CD4-positive, CD25-positive, alpha-beta regulatory T cell (primary cell): ENCODE measurements at regions not wholly inside any gene's neighbourhood (a gene's known extent, or its start where the extent isn't known, plus 50 kb on each side); places are given as distances from the start of the nearest gene placed in this dataset.
A peak's percentile ranks its signal among the peaks of the same experiment; 100 is the strongest.

Experiments
- ATAC-seq, 2 donors: fragments of 150-1000 bp; cut with Tn5 transposase; one replicate each; pipeline ENCODE4 v1.10.0; 2021; ENCODE audit warnings: low read depth in 2 of 2, moderate number of reproducible peaks in 2 of 2, moderate library complexity in 1 of 2
- DNase-seq, 3 donors: peaks; one replicate each; pipeline versions ENCODE4 v3.0.0 to v3.0.0-alpha.2; 2012 to 2022; ENCODE audit warnings: mixed read lengths in 1 of 3
- H3K27ac ChIP-seq: one replicate; pipeline ENCODE4 v1.7.0; 2013; ENCODE audit warnings: mild to moderate bottlenecking, low read length; ENCODE audit not compliant: insufficient read depth, poor library complexity, severe bottlenecking
- H3K27me3 ChIP-seq: one replicate; pipeline ENCODE4 v1.7.0; 2013; ENCODE audit warnings: low read length; ENCODE audit not compliant: control insufficient read depth, insufficient read depth
- H3K36me3 ChIP-seq: one replicate; pipeline ENCODE4 v1.7.0; 2013; ENCODE audit warnings: mild to moderate bottlenecking, low read length, moderate library complexity; ENCODE audit not compliant: control insufficient read depth, insufficient read depth
- H3K4me1 ChIP-seq: 2 replicates; pipeline ENCODE4 v1.7.0; 2013; ENCODE audit warnings: mild to moderate bottlenecking, low read length; ENCODE audit not compliant: insufficient read depth, control insufficient read depth, poor library complexity, severe bottlenecking
- H3K4me3 ChIP-seq: one replicate; pipeline ENCODE4 v1.7.0; 2013; ENCODE audit warnings: low read depth, mild to moderate bottlenecking, low read length, moderate library complexity
- H3K9me3 ChIP-seq, 2 experiments: 1 replicate in 1 of 2; 2 replicates in 1 of 2; pipeline ENCODE4 v1.7.0; 2013; ENCODE audit warnings: low read length in 2 of 2, mild to moderate bottlenecking in 1 of 2, moderate library complexity in 1 of 2; ENCODE audit not compliant: control insufficient read depth in 2 of 2
- H3K27ac Mint-ChIP-seq, 3 donors: one replicate each; pipeline ENCODE4 v1.8.0; 2020 to 2022; ENCODE audit warnings: mild to moderate bottlenecking in 3 of 3, mixed read lengths in 3 of 3, moderate library complexity in 2 of 3
- H3K27me3 Mint-ChIP-seq: one replicate; pipeline ENCODE4 v1.8.0; 2022; ENCODE audit warnings: mild to moderate bottlenecking, mixed read lengths
- H3K36me3 Mint-ChIP-seq: one replicate; pipeline ENCODE4 v1.8.0; 2020; ENCODE audit warnings: mixed read lengths
- H3K4me1 Mint-ChIP-seq, 4 donors: one replicate each; pipeline ENCODE4 v1.8.0; 2020 to 2022; ENCODE audit warnings: mixed read lengths in 4 of 4, mild to moderate bottlenecking in 1 of 4
- H3K4me3 Mint-ChIP-seq, 4 donors: one replicate each; pipeline ENCODE4 v1.8.0; 2020 to 2022; ENCODE audit warnings: mild to moderate bottlenecking in 4 of 4, mixed read lengths in 4 of 4, moderate library complexity in 3 of 4
- H3K9me3 Mint-ChIP-seq, 7 donors: one replicate each; pipeline ENCODE4 v1.8.0; 2020 to 2022; ENCODE audit warnings: mixed read lengths in 7 of 7, mild to moderate bottlenecking in 3 of 7, moderate library complexity in 2 of 7

- H3K27ac ChIP-seq: no peak overlapping the region
- no peaks in the 10 kb centered on the region for H3K9me3 ChIP-seq
- no peaks in the 10 kb centered on the region for H3K4me1 ChIP-seq
- peaks cover 24% of the 10 kb centered on the region for H3K36me3 Mint-ChIP-seq
- H3K9me3 Mint-ChIP-seq: peaks cover 0 to 8% (median 0%) of the 10 kb centered on the region in 7 donors
- no peak overlapping the region for H3K4me3 Mint-ChIP-seq
- no peak for ATAC-seq
- H3K27me3 ChIP-seq: no peaks in the 10 kb centered on the region
- peaks cover 0 to 12% (median 4%) of the 10 kb centered on the region in 4 donors for H3K4me1 Mint-ChIP-seq
- DNase-seq: no peak
- peaks cover 2% of the 10 kb centered on the region for H3K36me3 ChIP-seq
- H3K4me3 ChIP-seq: no peak overlapping the region
- H3K27ac Mint-ChIP-seq: no peak overlapping the region
- H3K27me3 Mint-ChIP-seq: no peaks in the 10 kb centered on the region
Measured at GRCh38 chr21:28641731-28642130, 350.9 kb downstream of the LTN1 start.

- Histone ChIP-seq H3K27me3 (no peaks in the 10 kb centered on the region), H3K27ac (no peak overlapping the region), H3K36me3 (peaks cover 2% of the 10 kb centered on the region), H3K4me1 (no peaks in the 10 kb centered on the region), H3K9me3 (no peaks in the 10 kb centered on the region), H3K4me3 (no peak overlapping the region)
- peaks cover 24% of the 10 kb centered on the region for H3K36me3 Mint-ChIP-seq
- no peak overlapping the region for H3K4me3 Mint-ChIP-seq
- H3K27me3 Mint-ChIP-seq: no peaks in the 10 kb centered on the region
- peak overlapping the region in 1 of 3 donors; percentile 22 for H3K27ac Mint-ChIP-seq
- peaks cover 0 to 12% (median 6%) of the 10 kb centered on the region in 4 donors for H3K4me1 Mint-ChIP-seq
- ATAC-seq (no peak), DNase-seq (no peak)
- H3K9me3 Mint-ChIP-seq: peaks cover 0 to 8% (median 0%) of the 10 kb centered on the region in 7 donors
Measured at GRCh38 chr21:28640326-28640725, 352.4 kb downstream of the LTN1 start.

- Mint-ChIP-seq H3K27ac (peak overlapping the region in 1 of 3 donors; percentile 22), H3K4me1 (peaks cover 0 to 12% (median 6%) of the 10 kb centered on the region in 4 donors), H3K4me3 (no peak overlapping the region), H3K9me3 (peaks cover 0 to 8% (median 0%) of the 10 kb centered on the region in 7 donors), H3K36me3 (peaks cover 24% of the 10 kb centered on the region), H3K27me3 (no peaks in the 10 kb centered on the region)
- ATAC-seq (no peak), DNase-seq (no peak)
- H3K9me3 ChIP-seq: no peaks in the 10 kb centered on the region
- H3K4me3 ChIP-seq: no peak overlapping the region
- H3K27ac ChIP-seq: no peak overlapping the region
- H3K4me1 ChIP-seq: no peaks in the 10 kb centered on the region
- H3K36me3 ChIP-seq: peaks cover 2% of the 10 kb centered on the region
- H3K27me3 ChIP-seq: no peaks in the 10 kb centered on the region
Measured at GRCh38 chr21:28639737-28640136, 352.9 kb downstream of the LTN1 start.

- DNase-seq (peak in 1 of 3 donors; percentile 85), ATAC-seq (peak; percentile 58 to 71)
- H3K4me1 Mint-ChIP-seq: peaks cover 0 to 12% (median 10%) of the 10 kb centered on the region in 4 donors
- H3K4me3 Mint-ChIP-seq: no peak overlapping the region
- no peak overlapping the region for H3K27ac ChIP-seq
- H3K36me3 ChIP-seq: peaks cover 2% of the 10 kb centered on the region
- H3K27ac Mint-ChIP-seq: no peak overlapping the region
- H3K27me3 Mint-ChIP-seq: no peaks in the 10 kb centered on the region
- peaks cover 16% of the 10 kb centered on the region for H3K36me3 Mint-ChIP-seq
- H3K9me3 ChIP-seq: no peaks in the 10 kb centered on the region
- no peaks in the 10 kb centered on the region for H3K27me3 ChIP-seq
- H3K9me3 Mint-ChIP-seq: peaks cover 0 to 3% (median 0%) of the 10 kb centered on the region in 7 donors
- H3K4me3 ChIP-seq: no peak overlapping the region
- no peaks in the 10 kb centered on the region for H3K4me1 ChIP-seq
Measured at GRCh38 chr21:28636752-28637691, 355.7 kb downstream of the LTN1 start.

- Histone ChIP-seq H3K27me3 (no peaks in the 10 kb centered on the region), H3K4me3 (no peak overlapping the region), H3K4me1 (no peaks in the 10 kb centered on the region), H3K36me3 (peaks cover 2% of the 10 kb centered on the region), H3K27ac (no peak overlapping the region), H3K9me3 (no peaks in the 10 kb centered on the region)
- H3K27me3 Mint-ChIP-seq: no peaks in the 10 kb centered on the region
- H3K27ac Mint-ChIP-seq: no peak overlapping the region
- H3K4me1 Mint-ChIP-seq: peaks cover 2 to 14% (median 10%) of the 10 kb centered on the region in 4 donors
- H3K4me3 Mint-ChIP-seq: no peak overlapping the region
- ATAC-seq (no peak), DNase-seq (no peak)
- H3K36me3 Mint-ChIP-seq: peaks cover 10% of the 10 kb centered on the region
- H3K9me3 Mint-ChIP-seq: peaks cover 0 to 3% (median 0%) of the 10 kb centered on the region in 7 donors
Measured at GRCh38 chr21:28635541-28635940, 357.1 kb downstream of the LTN1 start.

GRCh38 chr21:28633839-28634555 is 358.7 kb downstream of the LTN1 start:
- peaks cover 2 to 14% (median 8%) of the 10 kb centered on the region in 4 donors for H3K4me1 Mint-ChIP-seq
- ATAC-seq: no peak
- no peak overlapping the region for H3K27ac Mint-ChIP-seq
- peaks cover 0 to 2% (median 0%) of the 10 kb centered on the region in 7 donors for H3K9me3 Mint-ChIP-seq
- peak in 1 of 3 donors; percentile 12 for DNase-seq
- no peak overlapping the region for H3K4me3 Mint-ChIP-seq
- no peaks in the 10 kb centered on the region for H3K4me1 ChIP-seq
- H3K9me3 ChIP-seq: no peaks in the 10 kb centered on the region
- no peaks in the 10 kb centered on the region for H3K27me3 ChIP-seq
- peaks cover 8% of the 10 kb centered on the region for H3K36me3 Mint-ChIP-seq
- H3K36me3 ChIP-seq: peaks cover 2% of the 10 kb centered on the region
- H3K4me3 ChIP-seq: no peak overlapping the region
- H3K27ac ChIP-seq: no peak overlapping the region
- no peaks in the 10 kb centered on the region for H3K27me3 Mint-ChIP-seq

GRCh38 chr21:28632755-28633408 is 359.8 kb downstream of the LTN1 start:
- no peaks in the 10 kb centered on the region for H3K9me3 Mint-ChIP-seq
- H3K4me3 Mint-ChIP-seq: no peak overlapping the region
- peaks cover under 1 to 14% (median 5%) of the 10 kb centered on the region in 4 donors for H3K4me1 Mint-ChIP-seq
- H3K27ac Mint-ChIP-seq: peak overlapping the region in 1 of 3 donors; percentile 38
- H3K9me3 ChIP-seq: no peaks in the 10 kb centered on the region
- no peaks in the 10 kb centered on the region for H3K4me1 ChIP-seq
- H3K27me3 Mint-ChIP-seq: no peaks in the 10 kb centered on the region
- no peak overlapping the region for H3K4me3 ChIP-seq
- no peaks in the 10 kb centered on the region for H3K36me3 Mint-ChIP-seq
- no peak overlapping the region for H3K27ac ChIP-seq
- DNase-seq (no peak), ATAC-seq (no peak)
- H3K36me3 ChIP-seq: no peaks in the 10 kb centered on the region
- no peaks in the 10 kb centered on the region for H3K27me3 ChIP-seq
